ENCODE measurements at regions not wholly inside any gene's neighbourhood (a gene's known extent, or its start where the extent isn't known, plus 50 kb on each side); places are given as distances from the start of the nearest gene placed in this dataset.

DNA sequence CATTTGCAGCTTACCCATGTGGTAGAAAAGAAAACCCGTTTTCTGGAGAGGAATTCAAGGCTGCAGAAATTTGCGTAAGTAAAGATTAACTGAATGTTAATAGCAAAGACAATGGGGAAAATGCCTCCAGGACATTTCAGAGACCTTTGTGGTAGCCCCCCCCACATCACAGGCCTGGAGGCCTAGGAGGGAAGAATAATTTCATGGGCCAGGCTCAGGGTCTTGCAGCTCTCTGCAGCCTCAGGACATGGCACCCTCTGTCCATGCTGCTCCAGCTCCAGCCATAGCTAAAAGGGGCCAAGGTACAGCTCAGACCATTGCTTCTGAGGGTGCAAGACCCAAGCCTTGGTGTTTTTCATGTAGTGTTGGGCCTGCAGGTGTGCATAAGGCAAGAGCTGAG lies 92.7 kb upstream of the ZNF678 start:
- TF ChIP-seq, protein P1, sequence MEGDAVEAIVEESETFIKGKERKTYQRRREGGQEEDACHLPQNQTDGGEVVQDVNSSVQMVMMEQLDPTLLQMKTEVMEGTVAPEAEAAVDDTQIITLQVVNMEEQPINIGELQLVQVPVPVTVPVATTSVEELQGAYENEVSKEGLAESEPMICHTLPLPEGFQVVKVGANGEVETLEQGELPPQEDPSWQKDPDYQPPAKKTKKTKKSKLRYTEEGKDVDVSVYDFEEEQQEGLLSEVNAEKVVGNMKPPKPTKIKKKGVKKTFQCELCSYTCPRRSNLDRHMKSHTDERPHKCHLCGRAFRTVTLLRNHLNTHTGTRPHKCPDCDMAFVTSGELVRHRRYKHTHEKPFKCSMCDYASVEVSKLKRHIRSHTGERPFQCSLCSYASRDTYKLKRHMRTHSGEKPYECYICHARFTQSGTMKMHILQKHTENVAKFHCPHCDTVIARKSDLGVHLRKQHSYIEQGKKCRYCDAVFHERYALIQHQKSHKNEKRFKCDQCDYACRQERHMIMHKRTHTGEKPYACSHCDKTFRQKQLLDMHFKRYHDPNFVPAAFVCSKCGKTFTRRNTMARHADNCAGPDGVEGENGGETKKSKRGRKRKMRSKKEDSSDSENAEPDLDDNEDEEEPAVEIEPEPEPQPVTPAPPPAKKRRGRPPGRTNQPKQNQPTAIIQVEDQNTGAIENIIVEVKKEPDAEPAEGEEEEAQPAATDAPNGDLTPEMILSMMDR (IDR thresholded peaks at IDR 0.05): no peak
- no peak for TF ChIP-seq POLR2A (IDR thresholded peaks at IDR 0.05)

All from body of pancreas (tissue), 4 donors.